ENCODE measurements at regions not wholly inside any gene's neighbourhood (a gene's known extent, or its start where the extent isn't known, plus 50 kb on each side); places are given as distances from the start of the nearest gene placed in this dataset.
"Not testable (repeated sequence)": the region's sequence is repeated elsewhere in the genome, so short reads cannot be mapped to it uniquely, and the experiment has no call there.

- no peak for TF ChIP-seq CTCF (conservative IDR thresholded peaks at IDR 0.05; ENCODE audit: low read depth, low read length)
- no peak for DNase-seq (ENCODE audit: low read depth)
- no peak overlapping the region for H3K4me3 ChIP-seq (ENCODE audit: low read length)
These were observed 419.4 kb downstream of the ISL1 start for GRCh38 chr5:51802551-51803184.

GRCh38 chr5:51806677-51807076 lies 423.4 kb downstream of the ISL1 start:
- no peak for DNase-seq (ENCODE audit: low read depth)

GRCh38 chr5:51810592-51810991 lies 427.3 kb downstream of the ISL1 start:
- H3K4me3 ChIP-seq (ENCODE audit: low read length): no peak overlapping the region
- TF ChIP-seq CTCF (conservative IDR thresholded peaks at IDR 0.05; ENCODE audit: low read depth, low read length): no peak
- DNase-seq (ENCODE audit: low read depth): no peak

More at GRCh38 chr5:51806677-51807076, 423.4 kb downstream of the ISL1 start:
- TF ChIP-seq CTCF (conservative IDR thresholded peaks at IDR 0.05; ENCODE audit: low read depth, low read length): no peak
- no peak overlapping the region for H3K4me3 ChIP-seq (ENCODE audit: low read length)

GRCh38 chr5:51811883-51812471 lies 428.7 kb downstream of the ISL1 start:
- no peak for DNase-seq (ENCODE audit: low read depth)
- TF ChIP-seq CTCF (conservative IDR thresholded peaks at IDR 0.05; ENCODE audit: low read depth, low read length): no peak
- H3K4me3 ChIP-seq (ENCODE audit: low read length): no peak overlapping the region

- not testable (repeated sequence) for H3K4me3 ChIP-seq (ENCODE audit: low read length); DNase-seq (ENCODE audit: low read depth)
These were observed 431.6 kb downstream of the ISL1 start for GRCh38 chr5:51814817-51815216.

GRCh38 chr5:51816427-51816826 lies 433.2 kb downstream of the ISL1 start:
- H3K4me3 ChIP-seq (ENCODE audit: low read length): no peak overlapping the region
- no peak for DNase-seq (ENCODE audit: low read depth)
- no peak for TF ChIP-seq CTCF (conservative IDR thresholded peaks at IDR 0.05; ENCODE audit: low read depth, low read length)

GRCh38 chr5:51821697-51822096 lies 438.4 kb downstream of the ISL1 start:
- no peak for DNase-seq (ENCODE audit: low read depth)

More at GRCh38 chr5:51821697-51822096, 438.4 kb downstream of the ISL1 start:
- H3K4me3 ChIP-seq (ENCODE audit: low read length): no peak overlapping the region
- TF ChIP-seq CTCF (conservative IDR thresholded peaks at IDR 0.05; ENCODE audit: low read depth, low read length): no peak

All from retinal pigment epithelial cell (primary cell).